Hindlimb muscle (tissue), 1 donor: ENCODE measurements at regions not wholly inside any gene's neighbourhood (a gene's known extent, or its start where the extent isn't known, plus 50 kb on each side); places are given as distances from the start of the nearest gene placed in this dataset.

Experiments used
- DNase-seq: peaks from one replicate; pipeline ENCODE4 v3.0.0-alpha.2; 2013

- no peak for DNase-seq
These were observed 208.6 kb upstream of the PWP1 start for GRCh38 chr12:107477018-107477417.

- no peak for DNase-seq
These were observed 207.5 kb upstream of the PWP1 start for GRCh38 chr12:107477947-107478610.

GRCh38 chr12:107478881-107479280, 206.7 kb upstream of the PWP1 start:
- no peak for DNase-seq

GRCh38 chr12:107480836-107481608, 204.6 kb upstream of the PWP1 start:
- no peak for DNase-seq

DNA sequence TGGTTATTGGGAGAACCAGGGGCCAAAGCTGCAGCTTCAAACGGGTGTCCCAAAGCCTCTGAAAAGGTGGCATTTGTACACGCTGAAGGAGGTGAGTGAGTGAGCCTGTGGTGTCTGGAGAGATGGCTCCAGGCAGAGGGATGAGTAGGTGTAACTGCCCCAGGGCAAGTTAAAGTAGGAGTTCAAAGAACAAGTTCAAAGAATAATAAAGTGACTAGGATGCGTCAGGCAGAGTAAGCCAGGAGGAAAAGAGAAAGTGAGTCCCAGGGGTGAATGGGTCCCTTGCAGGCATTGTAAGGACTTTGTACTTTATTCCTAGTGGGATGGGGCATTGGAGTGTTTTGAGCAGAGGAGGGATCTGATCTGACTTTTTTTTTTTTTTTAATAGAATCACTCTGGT, 201.4 kb upstream of the PWP1 start:
- no peak for DNase-seq

DNA sequence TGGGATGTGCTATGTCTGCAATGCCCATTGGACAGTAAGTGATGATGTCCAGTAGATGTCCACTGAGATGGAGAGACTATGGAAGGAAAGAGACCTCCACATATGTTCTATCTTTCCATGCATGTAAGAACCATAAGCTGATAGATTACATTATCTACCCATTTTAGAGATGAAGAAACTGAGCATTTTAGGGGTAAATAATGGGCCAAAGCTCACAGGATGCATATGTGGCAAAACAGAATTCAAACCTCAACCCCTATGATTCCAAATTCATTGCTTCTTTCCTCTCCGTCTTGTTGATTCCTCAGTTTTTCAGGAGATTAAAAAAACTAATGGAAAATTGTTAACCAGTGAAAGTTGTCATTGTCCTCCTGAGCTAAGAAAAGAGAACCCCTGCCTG, 200.7 kb upstream of the PWP1 start:
- DNase-seq: no peak

GRCh38 chr12:107485731-107486130, 199.9 kb upstream of the PWP1 start:
- no peak for DNase-seq

- DNase-seq: no peak
These were observed 199.3 kb upstream of the PWP1 start for GRCh38 chr12:107486140-107486892.

DNA sequence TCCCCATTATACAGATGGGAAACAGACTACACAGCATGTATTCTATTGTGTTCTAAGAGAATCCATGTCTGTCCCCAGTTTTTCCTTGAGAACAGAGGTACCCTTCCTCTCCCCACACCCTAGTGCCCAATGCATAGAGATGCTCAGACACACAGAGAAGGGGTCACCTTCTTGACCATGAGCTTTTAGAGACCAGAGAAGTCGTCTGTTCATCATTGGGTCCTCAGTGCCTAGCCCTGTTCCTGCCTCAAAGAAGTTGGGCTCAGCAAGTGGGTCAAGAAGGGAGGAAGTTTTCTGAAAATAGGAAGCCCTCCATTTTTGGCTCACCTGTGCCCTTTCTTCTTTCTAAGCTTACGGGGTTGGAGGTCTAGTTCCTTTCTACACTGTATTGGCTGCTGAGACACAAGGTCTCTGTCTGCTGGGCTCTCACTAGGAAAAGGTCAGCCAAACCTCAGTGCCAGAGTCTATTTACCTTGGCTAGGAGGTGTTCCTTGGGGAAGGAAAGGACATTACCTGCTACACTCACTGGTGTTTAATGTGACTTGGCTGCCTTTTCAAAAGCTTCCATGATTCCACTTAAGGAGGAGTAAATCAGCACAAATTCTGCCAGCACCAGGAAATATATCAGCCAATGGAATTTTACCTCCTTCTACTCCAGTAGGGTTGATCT, 198.5 kb upstream of the PWP1 start:
- DNase-seq: no peak

GRCh38 chr12:107488666-107489065, 196.9 kb upstream of the PWP1 start:
- DNase-seq: no peak

- no peak for DNase-seq
These were observed 195.6 kb upstream of the PWP1 start for GRCh38 chr12:107490010-107490409.

DNA sequence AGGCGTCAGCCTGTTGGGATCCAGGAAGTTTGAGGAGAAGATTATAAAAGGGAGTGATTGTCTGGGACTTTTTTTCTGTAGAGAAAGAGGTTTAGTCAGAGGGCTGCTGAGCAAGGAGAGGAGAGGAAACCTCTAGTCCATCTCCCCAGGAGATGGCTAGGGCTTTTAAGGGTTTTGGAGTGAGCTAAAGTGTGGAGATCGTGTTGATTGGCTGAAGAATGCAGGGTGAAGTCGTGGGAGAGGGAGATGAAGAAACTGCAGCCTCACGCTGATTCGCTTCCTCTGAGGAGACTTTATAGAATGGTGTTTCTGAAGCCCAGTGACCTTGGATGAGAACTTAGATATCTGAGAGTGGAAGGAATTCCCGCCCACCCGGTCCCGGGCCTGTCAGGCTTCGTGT, 193.7 kb upstream of the PWP1 start:
- DNase-seq: no peak

DNA sequence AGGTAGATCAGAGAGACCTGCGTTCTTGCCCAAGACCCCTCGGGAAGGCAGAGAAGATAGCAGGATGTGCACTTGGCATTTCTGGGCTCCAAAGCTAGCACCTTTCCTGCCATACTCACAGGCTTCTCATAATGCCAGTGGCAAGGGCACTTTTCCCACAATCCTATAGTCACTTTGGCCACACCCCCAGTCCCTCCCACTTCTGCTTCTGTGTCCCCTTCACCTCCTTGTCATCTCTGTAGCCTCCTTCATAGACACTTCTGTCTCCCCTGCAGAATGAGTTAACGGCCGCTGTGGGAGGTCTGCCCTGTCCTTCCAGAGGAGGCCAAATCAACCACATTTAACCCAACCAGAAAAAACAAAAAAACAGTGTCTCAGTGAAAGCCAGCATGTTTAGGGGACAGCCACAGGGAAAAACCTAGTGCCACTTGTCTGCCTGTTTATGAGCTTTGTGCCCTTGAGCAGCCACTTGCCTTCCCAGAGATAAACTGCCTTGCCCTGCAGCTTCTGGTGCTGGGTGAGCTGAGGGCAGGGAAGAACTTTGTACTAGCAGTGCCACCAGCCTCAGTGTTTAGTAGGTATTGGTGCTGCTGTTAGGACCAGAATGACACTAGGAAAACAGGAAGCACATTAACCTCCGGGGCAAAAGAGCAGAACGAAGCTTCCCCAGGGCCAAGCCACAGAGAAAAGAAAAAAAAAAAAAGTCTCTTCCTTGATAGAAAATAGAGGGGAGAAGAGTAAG, 193.0 kb upstream of the PWP1 start:
- DNase-seq: no peak

- DNase-seq: no peak
These were observed 192.5 kb upstream of the PWP1 start for GRCh38 chr12:107493135-107493494.

GRCh38 chr12:107493666-107494065, 191.9 kb upstream of the PWP1 start:
- DNase-seq: no peak

- DNase-seq: no peak
These were observed 191.3 kb upstream of the PWP1 start for GRCh38 chr12:107494331-107494730.

DNA sequence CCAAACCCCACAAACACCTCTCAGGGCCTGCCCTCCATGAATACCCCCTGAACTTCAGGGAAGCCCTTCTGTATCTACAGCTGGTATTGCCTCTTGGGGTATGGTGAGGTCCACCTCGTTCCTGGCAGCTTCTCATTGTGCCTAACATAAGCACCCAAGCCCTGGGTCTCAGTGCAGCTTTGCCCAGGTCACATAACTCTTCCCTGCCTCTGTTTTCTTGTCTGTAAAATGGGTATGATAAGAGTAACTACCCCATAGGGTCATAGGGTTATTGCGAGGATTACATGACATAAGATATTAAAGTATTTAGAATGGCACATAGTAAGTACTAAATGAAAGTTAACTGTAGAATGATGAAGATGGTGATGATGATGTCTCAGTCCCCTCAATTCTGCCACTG, 190.0 kb upstream of the PWP1 start:
- no peak for DNase-seq

GRCh38 chr12:107497231-107497630, 188.4 kb upstream of the PWP1 start:
- no peak for DNase-seq

DNA sequence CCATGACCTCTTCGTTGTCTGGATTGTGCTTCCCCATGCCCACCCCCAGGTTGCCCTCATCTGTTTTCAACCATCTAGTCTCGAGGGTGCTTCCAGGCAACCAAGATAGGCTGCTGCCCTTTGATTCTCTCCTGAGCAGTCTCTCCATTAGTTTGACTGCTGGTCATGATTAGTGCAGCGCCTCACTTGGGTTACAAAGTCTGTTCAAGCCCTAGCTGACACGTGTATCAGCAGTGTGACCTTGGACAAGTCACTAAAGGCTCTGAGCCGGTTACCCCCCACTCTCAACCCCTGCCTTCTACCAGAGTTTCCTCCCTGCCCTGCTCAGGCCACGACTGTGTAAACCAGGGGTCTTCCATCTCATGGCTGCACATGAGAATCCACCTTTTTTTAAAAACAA, 185.3 kb upstream of the PWP1 start:
- DNase-seq: no peak

GRCh38 chr12:107501681-107502080, 183.9 kb upstream of the PWP1 start:
- DNase-seq: no peak

DNA sequence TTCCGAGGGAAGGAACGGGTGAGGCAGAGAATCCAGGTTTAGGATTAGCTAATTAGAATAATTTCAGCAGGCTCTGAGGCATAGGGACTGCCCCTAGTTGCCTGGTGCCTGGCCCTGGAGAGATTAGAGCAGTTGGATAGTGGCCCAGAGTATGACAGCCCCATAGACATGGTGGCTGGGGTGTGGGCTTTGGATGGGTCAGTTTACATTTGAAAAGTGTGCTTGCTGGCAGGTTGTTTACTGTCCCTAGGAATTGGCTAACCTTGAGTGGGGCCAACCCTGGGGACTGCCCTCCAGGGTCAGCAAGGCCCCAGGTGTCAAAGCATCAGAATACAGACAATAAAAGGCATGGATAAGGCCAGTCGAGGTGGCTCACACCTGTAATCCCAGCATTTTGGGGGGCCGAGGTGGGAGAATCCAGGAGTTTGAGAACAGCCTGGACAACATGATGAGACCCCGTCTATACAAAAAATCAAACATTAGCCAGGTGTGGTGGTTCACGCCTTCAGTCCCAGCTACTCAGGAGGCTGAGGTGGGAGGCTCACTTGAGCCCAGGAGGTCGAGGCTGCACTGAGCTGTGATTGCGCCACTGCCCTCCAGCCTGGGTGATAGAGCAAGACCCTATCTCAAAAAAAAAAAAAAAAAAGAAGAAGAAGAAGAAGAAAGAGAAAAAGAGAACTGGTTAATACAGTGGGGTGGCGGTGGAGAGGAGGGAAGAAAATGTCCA, 182.3 kb upstream of the PWP1 start:
- DNase-seq: no peak
